NT2/D1 (cell line): ENCODE measurements at regions not wholly inside any gene's neighbourhood (a gene's known extent, or its start where the extent isn't known, plus 50 kb on each side); places are given as distances from the start of the nearest gene placed in this dataset.

Experiments used
- DNase-seq: peaks from one replicate; pipeline ENCODE4 v3.0.0-alpha.2; 2011; ENCODE audit warnings: low read depth, low spot score
- H3K27me3 ChIP-seq: 2 replicates; pipeline ENCODE4 v1.6.0; 2011; ENCODE audit warnings: mild to moderate bottlenecking; ENCODE audit not compliant: insufficient read length, insufficient read depth
- H3K36me3 ChIP-seq: 2 replicates; pipeline ENCODE4 v1.6.1; 2011; ENCODE audit warnings: mild to moderate bottlenecking, low read length, mixed read lengths; ENCODE audit not compliant: insufficient read depth, insufficient read length
- H3K4me1 ChIP-seq: 2 replicates; pipeline ENCODE4 v1.5.1; 2011; ENCODE audit not compliant: insufficient read depth, insufficient read length
- H3K4me3 ChIP-seq: 2 replicates; pipeline ENCODE4 v1.5.1; 2011; ENCODE audit warnings: low read depth; ENCODE audit not compliant: insufficient read length
- H3K9ac ChIP-seq: 2 replicates; pipeline ENCODE4 v1.6.0; 2011; ENCODE audit warnings: low read depth; ENCODE audit not compliant: insufficient read length
- H3K9me3 ChIP-seq: 2 replicates; pipeline ENCODE4 v1.5.1; 2011; ENCODE audit warnings: mild to moderate bottlenecking, low read length; ENCODE audit not compliant: insufficient read depth
- SUZ12 ChIP-seq: IDR thresholded peaks from 2 replicates; pipeline ENCODE4 v1.6.1; 2011; ENCODE audit not compliant: insufficient read length, insufficient read depth; ENCODE audit errors: extremely low read depth
- YY1 ChIP-seq: IDR thresholded peaks from 2 replicates; pipeline ENCODE4 v1.6.1; 2011; ENCODE audit not compliant: insufficient read length, insufficient read depth
- ZNF274 ChIP-seq: IDR thresholded peaks from 2 replicates; pipeline ENCODE4 v1.6.1; 2011; ENCODE audit warnings: mild to moderate bottlenecking, low read depth, low read length

DNA sequence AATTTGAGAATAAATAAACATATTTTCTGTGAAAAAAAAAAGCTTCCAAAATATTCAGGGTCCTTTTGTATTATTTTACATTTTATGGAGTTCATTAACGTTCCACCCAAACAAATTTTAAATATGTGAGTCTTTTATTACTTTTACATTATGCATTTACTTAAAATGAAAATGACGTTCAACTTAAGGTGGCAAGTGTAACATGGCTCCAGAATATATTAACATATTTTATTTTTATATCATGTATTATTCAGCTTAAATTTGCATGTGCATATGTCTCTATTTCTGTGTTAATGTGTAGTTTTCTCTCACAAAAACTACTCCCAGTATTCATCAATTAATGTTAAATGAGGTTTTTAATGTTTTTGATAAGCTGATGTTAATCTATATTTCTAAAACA lies 243.6 kb upstream of the CNTN3 start:
- no peak for TF ChIP-seq SUZ12
- TF ChIP-seq ZNF274: no peak
- TF ChIP-seq YY1: no peak
- H3K9ac ChIP-seq: no peak overlapping the region

DNA sequence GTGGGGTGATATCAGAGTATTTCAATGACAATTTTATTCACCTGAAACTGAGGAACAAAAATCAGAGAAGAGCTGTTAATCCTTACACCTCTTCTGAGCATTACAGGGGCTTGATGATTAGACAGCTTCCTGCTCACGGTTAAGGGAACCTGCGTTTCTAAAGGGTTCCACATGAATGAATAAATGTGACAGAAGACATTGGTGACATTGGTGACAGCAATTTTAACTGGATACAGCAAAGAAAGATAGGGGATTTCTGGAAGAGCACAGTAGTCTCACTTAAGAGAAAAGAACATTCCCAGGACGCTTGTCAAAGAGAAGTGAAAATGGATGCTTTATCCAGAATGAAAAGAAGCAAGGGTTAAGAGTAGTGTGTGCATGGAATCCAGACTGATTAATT lies 235.9 kb upstream of the CNTN3 start:
- no peak overlapping the region for H3K4me3 ChIP-seq
- no peaks in the 10 kb centered on the region for H3K4me1 ChIP-seq
- H3K27me3 ChIP-seq: no peaks in the 10 kb centered on the region
- TF ChIP-seq YY1 (no peak), SUZ12 (no peak), ZNF274 (no peak)
- H3K36me3 ChIP-seq: no peaks in the 10 kb centered on the region
- no peaks in the 10 kb centered on the region for H3K9me3 ChIP-seq
- no peak overlapping the region for H3K9ac ChIP-seq
- no peak for DNase-seq

More for the DNA sequence above, 243.6 kb upstream of the CNTN3 start:
- no peaks in the 10 kb centered on the region for H3K4me1 ChIP-seq
- H3K9me3 ChIP-seq: no peaks in the 10 kb centered on the region
- no peak for DNase-seq
- no peaks in the 10 kb centered on the region for H3K27me3 ChIP-seq
- no peaks in the 10 kb centered on the region for H3K36me3 ChIP-seq
- H3K4me3 ChIP-seq: no peak overlapping the region

- TF ChIP-seq ZNF274: no peak
- H3K36me3 ChIP-seq: no peaks in the 10 kb centered on the region
- H3K27me3 ChIP-seq: no peaks in the 10 kb centered on the region
- no peak overlapping the region for H3K4me3 ChIP-seq
- no peaks in the 10 kb centered on the region for H3K9me3 ChIP-seq
- DNase-seq: no peak
- H3K9ac ChIP-seq: no peak overlapping the region
- no peaks in the 10 kb centered on the region for H3K4me1 ChIP-seq
These were observed 232.6 kb upstream of the CNTN3 start for GRCh38 chr3:74847093-74847492.

DNA sequence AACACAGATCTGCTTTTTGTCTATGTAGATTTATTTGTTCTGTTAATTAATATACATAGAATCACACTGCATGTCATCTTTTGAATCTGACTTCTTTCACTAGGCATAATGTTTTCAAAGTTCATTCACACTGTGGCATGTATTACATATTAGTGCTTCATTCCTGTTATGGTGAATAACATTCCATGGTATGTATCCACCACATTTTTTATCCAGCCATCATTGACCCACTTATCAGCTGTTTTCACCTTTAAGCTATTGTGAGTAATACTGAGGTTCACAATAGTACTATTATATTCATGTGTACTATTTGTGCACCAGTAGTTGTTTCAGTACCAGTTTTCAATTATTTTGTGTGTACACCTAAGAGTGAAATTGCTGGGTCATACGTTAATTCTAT lies 230.6 kb upstream of the CNTN3 start:
- DNase-seq: no peak
- Histone ChIP-seq H3K4me3 (no peak overlapping the region), H3K9ac (no peak overlapping the region), H3K9me3 (no peaks in the 10 kb centered on the region), H3K4me1 (no peaks in the 10 kb centered on the region), H3K27me3 (no peaks in the 10 kb centered on the region), H3K36me3 (no peaks in the 10 kb centered on the region)
- no peak for TF ChIP-seq YY1
- TF ChIP-seq ZNF274: no peak
- no peak for TF ChIP-seq SUZ12

DNA sequence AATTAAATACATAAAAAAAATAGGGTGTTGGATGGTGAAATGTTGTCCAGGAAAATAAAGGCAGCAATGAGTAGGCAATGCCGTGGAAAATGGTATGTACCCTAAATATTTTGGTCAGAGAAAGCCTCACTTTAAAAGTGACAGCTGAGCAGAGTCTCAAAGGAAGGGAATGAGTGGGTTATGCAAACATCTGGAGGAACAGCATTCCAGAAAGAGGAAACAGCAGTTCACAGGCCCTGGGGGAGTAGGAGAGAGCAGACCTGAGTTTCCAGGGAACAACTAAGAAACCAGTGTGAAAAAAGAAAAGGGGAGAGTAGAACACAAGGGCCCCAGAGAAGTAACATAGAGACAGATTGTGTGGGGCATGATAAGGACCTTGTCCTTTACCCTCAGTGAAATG lies 230.0 kb upstream of the CNTN3 start:
- DNase-seq: no peak
- Histone ChIP-seq H3K4me3 (no peak overlapping the region), H3K36me3 (no peaks in the 10 kb centered on the region), H3K9ac (no peak overlapping the region), H3K27me3 (no peaks in the 10 kb centered on the region), H3K4me1 (no peaks in the 10 kb centered on the region), H3K9me3 (no peaks in the 10 kb centered on the region)
- TF ChIP-seq YY1 (no peak), SUZ12 (no peak), ZNF274 (no peak)

DNA sequence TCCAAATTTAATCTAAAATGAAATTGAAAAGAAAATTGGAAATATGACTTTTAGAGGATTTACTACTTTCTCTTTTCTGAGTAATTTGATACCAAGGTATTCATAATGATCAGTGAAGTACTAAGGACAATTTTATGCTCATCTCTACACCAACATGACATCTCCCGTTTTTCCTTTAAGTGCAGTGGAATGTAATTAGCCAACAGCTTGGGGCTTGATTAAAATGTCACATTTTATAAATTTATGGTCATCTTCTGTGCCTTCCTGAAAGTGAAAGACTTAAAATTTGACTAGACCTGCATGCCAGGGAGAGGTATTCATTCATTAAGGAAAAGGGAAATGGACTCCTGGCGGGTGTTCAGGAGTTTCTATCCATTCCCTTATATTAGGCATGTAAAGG lies 228.2 kb upstream of the CNTN3 start:
- no peaks in the 10 kb centered on the region for H3K4me1 ChIP-seq
- no peak for TF ChIP-seq ZNF274
- no peak for TF ChIP-seq YY1
- no peak for TF ChIP-seq SUZ12
- no peaks in the 10 kb centered on the region for H3K9me3 ChIP-seq
- no peaks in the 10 kb centered on the region for H3K36me3 ChIP-seq
- DNase-seq: no peak
- H3K9ac ChIP-seq: no peak overlapping the region
- H3K27me3 ChIP-seq: no peaks in the 10 kb centered on the region
- no peak overlapping the region for H3K4me3 ChIP-seq

GRCh38 chr3:74842141-74842540 lies 227.7 kb upstream of the CNTN3 start:
- H3K27me3 ChIP-seq: no peaks in the 10 kb centered on the region
- H3K4me1 ChIP-seq: no peaks in the 10 kb centered on the region
- no peak for DNase-seq
- no peaks in the 10 kb centered on the region for H3K9me3 ChIP-seq
- H3K9ac ChIP-seq: no peak overlapping the region
- no peaks in the 10 kb centered on the region for H3K36me3 ChIP-seq
- H3K4me3 ChIP-seq: no peak overlapping the region
- TF ChIP-seq ZNF274: no peak
- no peak for TF ChIP-seq SUZ12
- no peak for TF ChIP-seq YY1

GRCh38 chr3:74839566-74839965 lies 225.1 kb upstream of the CNTN3 start:
- DNase-seq: no peak
- H3K4me3 ChIP-seq: no peak overlapping the region
- no peaks in the 10 kb centered on the region for H3K4me1 ChIP-seq
- H3K36me3 ChIP-seq: no peaks in the 10 kb centered on the region
- TF ChIP-seq SUZ12: no peak
- TF ChIP-seq ZNF274: no peak
- H3K9me3 ChIP-seq: no peaks in the 10 kb centered on the region
- H3K27me3 ChIP-seq: no peaks in the 10 kb centered on the region
- H3K9ac ChIP-seq: no peak overlapping the region
